HG03342 (cell line): ENCODE measurements at regions not wholly inside any gene's neighbourhood (a gene's known extent, or its start where the extent isn't known, plus 50 kb on each side); places are given as distances from the start of the nearest gene placed in this dataset.

Experiments
- ATAC-seq: cut with Tn5 transposase; IDR thresholded peaks from one replicate; pipeline ENCODE4 v1.9.1; 2021; ENCODE audit warnings: mild to moderate bottlenecking, moderate library complexity; ENCODE audit not compliant: unreplicated experiment

DNA sequence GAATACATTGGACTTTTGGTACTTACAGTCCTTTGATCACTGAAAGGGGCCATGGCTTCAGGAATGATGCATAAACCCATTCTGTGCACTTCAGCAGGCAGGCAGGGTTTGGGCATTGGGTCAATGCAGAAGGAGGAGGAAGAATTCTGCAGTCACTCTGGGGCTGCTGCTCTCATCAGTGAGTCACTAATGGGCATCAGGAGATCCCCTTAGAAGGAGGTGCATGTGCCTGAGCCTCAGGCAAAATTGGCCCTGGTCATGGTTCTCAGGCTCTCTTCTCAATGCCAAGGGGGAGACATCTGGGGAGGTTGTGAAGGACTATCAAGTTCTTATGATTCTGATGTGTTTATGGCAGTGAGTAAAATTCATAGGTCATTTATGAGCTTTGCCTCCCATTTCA, 52.0 kb upstream of the TNP1 start:
- ATAC-seq: no peak

DNA sequence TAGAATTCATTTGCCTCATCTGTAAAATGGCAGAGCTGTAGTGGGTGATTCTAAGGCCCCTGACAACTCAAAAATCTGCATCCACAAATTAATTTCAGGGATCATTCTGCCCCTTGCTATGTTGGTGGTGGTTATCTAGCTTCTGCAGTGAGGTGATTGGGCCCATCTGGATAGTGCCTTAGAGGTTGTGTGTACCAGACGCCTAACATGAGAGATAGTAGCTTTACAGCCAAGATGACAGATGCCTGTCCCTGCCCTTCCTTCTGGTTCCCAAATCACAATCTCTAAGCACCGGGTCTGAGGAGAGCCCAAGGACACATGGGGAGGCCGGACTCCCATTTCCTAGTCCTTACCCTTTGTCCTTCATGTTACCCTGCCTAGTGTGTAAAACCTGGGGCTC, 51.1 kb upstream of the TNP1 start:
- ATAC-seq: no peak

DNA sequence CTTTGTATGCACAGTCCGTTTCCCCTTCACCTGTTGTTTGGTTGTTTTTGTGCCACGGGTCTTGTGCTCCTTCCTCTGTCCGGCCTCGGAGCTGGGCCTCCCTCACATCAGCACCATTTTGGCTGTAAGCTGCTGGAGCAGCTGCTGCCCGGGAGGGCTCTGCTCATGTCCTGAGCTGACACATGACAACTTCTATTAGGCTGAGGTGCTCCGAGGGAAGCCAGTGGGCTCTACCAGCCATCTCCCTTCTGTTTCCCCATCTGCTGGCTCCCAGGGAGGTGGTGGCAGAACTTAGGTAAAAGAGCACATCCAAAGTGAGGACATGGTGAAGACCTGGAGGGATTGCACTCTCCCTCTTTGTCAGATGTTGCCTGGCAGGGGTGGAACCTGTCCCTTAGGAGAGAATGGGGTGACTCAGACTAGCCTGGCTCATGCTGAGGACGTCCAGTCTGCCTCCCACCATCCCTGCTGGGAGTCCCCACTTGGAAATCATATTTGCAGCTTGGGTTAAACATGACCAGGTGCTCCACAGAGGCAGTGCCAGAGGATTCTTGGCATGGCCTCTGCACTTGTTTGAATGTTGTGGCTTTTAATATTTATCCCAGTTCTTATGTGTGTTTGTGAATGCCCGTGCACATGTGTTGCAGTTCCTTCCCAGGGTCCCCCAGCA, 49.8 kb upstream of the TNP1 start:
- ATAC-seq: no peak
